ENCODE measurements at regions not wholly inside any gene's neighbourhood (a gene's known extent, or its start where the extent isn't known, plus 50 kb on each side); places are given as distances from the start of the nearest gene placed in this dataset.
"Not testable (repeated sequence)": the region's sequence is repeated elsewhere in the genome, so short reads cannot be mapped to it uniquely, and the experiment has no call there.

- no peak for DNase-seq
Measured at GRCh38 chr9:95573463-95573862, 56.7 kb upstream of the PTCH1 start.

GRCh38 chr9:95572381-95573151, 55.8 kb upstream of the PTCH1 start:
- no peak for DNase-seq

GRCh38 chr9:95570646-95571045, 53.9 kb upstream of the PTCH1 start:
- no peak for DNase-seq

GRCh38 chr9:95570150-95570549, 53.4 kb upstream of the PTCH1 start:
- no peak for DNase-seq

- DNase-seq, result not testable (repeated sequence)
Measured at GRCh38 chr9:95568735-95569134, 52.0 kb upstream of the PTCH1 start.

Data from NCI-H524 treated with DMSO at 0.1 percent for 48 hours (cell line).